NT2/D1 (cell line): ENCODE measurements at regions not wholly inside any gene's neighbourhood (a gene's known extent, or its start where the extent isn't known, plus 50 kb on each side); places are given as distances from the start of the nearest gene placed in this dataset.

Experiments
- SUZ12 ChIP-seq: IDR thresholded peaks from 2 replicates; pipeline ENCODE4 v1.6.1; 2011; ENCODE audit not compliant: insufficient read length, insufficient read depth; ENCODE audit errors: extremely low read depth
- YY1 ChIP-seq: IDR thresholded peaks from 2 replicates; pipeline ENCODE4 v1.6.1; 2011; ENCODE audit not compliant: insufficient read length, insufficient read depth

GRCh38 chr4:41324861-41325260, 68.1 kb downstream of the UCHL1 start:
- TF ChIP-seq YY1 = no peak
- TF ChIP-seq SUZ12 = no peak
